HUES6 (cell line): ENCODE measurements at regions not wholly inside any gene's neighbourhood (a gene's known extent, or its start where the extent isn't known, plus 50 kb on each side); places are given as distances from the start of the nearest gene placed in this dataset.
A peak's percentile ranks its signal among the peaks of the same experiment; 100 is the strongest.
"Not testable (repeated sequence)": the region's sequence is repeated elsewhere in the genome, so short reads cannot be mapped to it uniquely, and the experiment has no call there.

Source experiments
- H3K27ac ChIP-seq: 2 replicates; pipeline ENCODE4 v1.7.0; 2013; ENCODE audit warnings: low read depth, mild to moderate bottlenecking, low read length, inconsistent platforms
- H3K27me3 ChIP-seq: 2 replicates; pipeline ENCODE4 v1.6.1; 2013; ENCODE audit warnings: low read length; ENCODE audit not compliant: control insufficient read depth, insufficient read depth
- H3K36me3 ChIP-seq: 2 replicates; pipeline ENCODE4 v1.6.1; 2013; ENCODE audit warnings: low read length; ENCODE audit not compliant: control insufficient read depth, insufficient read depth
- H3K4me1 ChIP-seq: 2 replicates; pipeline ENCODE4 v1.6.1; 2013; ENCODE audit warnings: low read length; ENCODE audit not compliant: control insufficient read depth, insufficient read depth
- H3K4me3 ChIP-seq: 2 replicates; pipeline ENCODE4 v1.5.1; 2013; ENCODE audit warnings: low read depth, low read length
- H3K9ac ChIP-seq: one replicate; pipeline ENCODE4 v1.6.1; 2013; ENCODE audit warnings: mild to moderate bottlenecking, low read length
- H3K9me3 ChIP-seq: 2 replicates; pipeline ENCODE4 v1.6.1; 2013; ENCODE audit warnings: low read depth, low read length; ENCODE audit not compliant: control insufficient read depth, insufficient read depth

DNA sequence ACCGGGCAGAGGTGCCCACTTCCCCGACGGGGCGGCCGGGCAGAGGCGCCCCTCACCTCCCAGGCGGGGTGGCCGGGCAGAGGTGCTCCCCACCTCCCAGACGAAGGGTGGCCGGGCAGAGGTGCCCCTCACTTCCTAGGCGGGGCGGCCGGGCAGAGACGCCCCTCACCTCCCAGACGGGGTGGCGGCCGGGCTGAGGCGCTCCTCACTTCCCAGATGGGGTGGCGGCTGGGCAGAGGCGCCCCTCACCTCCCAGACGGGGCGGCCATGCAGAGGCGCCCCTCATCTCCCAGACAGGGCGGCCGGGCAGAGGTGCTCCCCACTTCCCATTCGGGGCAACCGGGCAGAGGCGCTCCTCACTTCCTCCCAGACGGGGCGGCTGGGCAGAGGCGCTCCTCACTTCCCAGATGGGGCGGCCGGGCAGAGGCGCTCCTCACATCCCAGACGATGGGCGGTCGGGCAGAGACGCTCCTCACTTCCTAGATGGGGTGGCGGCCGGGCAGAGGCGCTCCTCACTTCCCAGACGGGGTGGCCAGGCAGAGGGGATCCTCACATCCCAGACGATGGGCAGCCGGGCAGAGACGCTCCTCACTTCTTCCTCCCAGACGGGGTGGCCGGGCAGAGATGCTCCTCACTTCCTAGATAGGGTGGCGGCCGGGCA, 142.3 kb upstream of the NTRK2 start:
- not testable (repeated sequence) for H3K9ac ChIP-seq, H3K4me3 ChIP-seq, H3K4me1 ChIP-seq, H3K36me3 ChIP-seq, H3K27me3 ChIP-seq, H3K27ac ChIP-seq
- H3K9me3 ChIP-seq = peaks cover 22% of the 10 kb centered on the region

DNA sequence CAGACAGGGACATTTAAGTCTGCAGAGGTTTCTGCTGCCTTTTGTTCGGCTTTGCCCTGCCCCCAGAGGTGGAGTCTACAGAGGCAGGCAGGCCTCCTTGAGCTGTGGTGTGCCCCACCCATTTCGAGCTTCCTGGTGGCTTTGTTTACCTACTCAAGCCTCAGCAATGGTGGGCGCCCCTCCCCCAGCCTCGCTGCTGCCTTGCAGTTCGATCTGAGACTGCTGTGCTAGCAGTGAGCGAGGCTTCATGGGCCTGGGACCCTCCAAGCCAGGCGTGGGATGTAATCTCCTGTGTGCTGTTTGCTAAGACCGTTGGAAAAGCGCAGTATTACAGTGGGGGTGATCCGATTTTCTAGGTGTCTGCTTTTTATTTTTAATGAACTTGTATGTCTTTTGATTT, 133.6 kb upstream of the NTRK2 start:
- not testable (repeated sequence) for H3K27ac ChIP-seq, H3K9ac ChIP-seq, H3K27me3 ChIP-seq, H3K4me1 ChIP-seq, H3K4me3 ChIP-seq, H3K36me3 ChIP-seq
- H3K9me3 ChIP-seq = peaks cover 12% of the 10 kb centered on the region; the same call in 1 of the 2 replicates

DNA sequence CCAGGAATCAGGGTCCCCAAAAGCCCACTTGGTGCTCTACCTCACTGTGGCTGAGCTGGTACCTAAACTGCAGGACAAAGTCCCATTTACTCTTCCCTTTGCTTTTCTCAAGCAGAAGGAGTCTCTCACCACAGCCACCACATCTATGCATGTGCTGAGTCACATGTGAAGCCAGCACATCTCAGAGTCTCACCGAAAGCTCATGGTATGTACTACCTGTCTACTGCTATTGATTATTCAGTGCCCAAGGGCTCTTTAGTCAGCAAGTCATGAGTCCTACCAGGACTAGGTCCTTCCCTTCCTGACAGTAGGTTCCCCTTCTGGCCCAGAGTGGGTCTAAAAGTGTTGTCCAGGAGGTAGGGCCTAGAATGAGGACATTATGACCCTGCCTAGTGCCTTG, 130.7 kb upstream of the NTRK2 start:
- Histone ChIP-seq H3K9me3 (peaks cover 12% of the 10 kb centered on the region; the same call in 1 of the 2 replicates), H3K27me3 (no peaks in the 10 kb centered on the region), H3K9ac (no peak overlapping the region), H3K36me3 (no peaks in the 10 kb centered on the region), H3K4me3 (no peak overlapping the region), H3K4me1 (0 out of 2 replicates have a peak, but pooled peaks cover 5% of the 10 kb centered on the region), H3K27ac (no peak overlapping the region)

DNA sequence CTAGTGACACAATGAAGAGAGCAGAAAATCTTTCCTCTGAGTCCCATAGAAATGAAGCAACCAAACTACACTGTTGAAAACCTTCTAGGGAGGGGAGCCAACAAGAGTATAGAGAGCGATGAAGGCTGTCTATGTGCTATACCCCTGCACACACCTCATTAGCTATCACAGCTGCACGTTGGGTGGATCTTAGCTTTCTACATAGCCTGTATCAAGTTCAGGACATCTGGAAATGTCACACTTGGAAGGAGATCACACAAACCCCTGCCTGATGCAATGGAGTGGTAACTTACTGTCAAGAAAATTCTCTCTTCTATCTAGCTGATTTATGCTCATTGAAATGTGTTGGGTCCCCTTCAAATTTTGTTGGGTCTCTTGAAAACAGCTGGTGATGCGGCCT, 127.0 kb upstream of the NTRK2 start:
- Histone ChIP-seq H3K4me1 (peaks cover 6% of the 10 kb centered on the region; the same call in 1 of the 2 replicates), H3K27ac (no peak overlapping the region), H3K9me3 (peaks cover 7% of the 10 kb centered on the region; the same call in 1 of the 2 replicates), H3K9ac (no peak overlapping the region), H3K36me3 (no peaks in the 10 kb centered on the region), H3K27me3 (no peaks in the 10 kb centered on the region), H3K4me3 (no peak overlapping the region)

DNA sequence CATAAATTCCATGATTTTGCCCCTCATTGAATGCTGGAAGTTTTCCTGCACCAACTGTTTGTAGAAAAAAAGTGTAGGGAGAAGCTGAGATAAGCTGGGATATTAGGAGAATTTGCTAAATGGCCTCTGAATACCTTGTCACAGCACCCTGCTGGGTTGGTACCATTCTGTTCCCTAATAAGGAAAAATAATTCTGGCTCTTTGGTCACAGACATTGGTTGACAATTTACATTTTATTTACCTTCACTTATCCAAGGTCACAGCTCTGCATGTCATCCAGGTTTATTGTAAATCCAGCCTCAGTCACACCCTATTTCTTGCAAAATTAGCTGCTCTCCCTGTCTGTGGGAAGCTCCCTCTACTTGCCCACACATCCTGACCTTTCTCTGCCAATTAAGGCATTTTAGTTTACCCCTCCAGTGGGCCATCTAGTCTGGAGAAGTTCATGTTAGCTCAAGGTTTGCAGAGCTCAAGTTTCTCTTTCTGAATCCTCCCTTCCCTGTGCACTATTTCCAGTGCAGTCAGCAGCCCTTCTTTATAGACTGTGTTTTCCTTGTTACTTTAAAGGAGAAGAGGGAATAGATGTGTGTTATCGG, 115.4 kb upstream of the NTRK2 start:
- Histone ChIP-seq H3K4me3 (0 out of 2 replicates have a peak overlapping the region, but pooled peaks have one; percentile 4), H3K27me3 (no peaks in the 10 kb centered on the region), H3K36me3 (no peaks in the 10 kb centered on the region), H3K4me1 (peaks cover 19% of the 10 kb centered on the region), H3K9ac (peak overlapping the region; percentile 20), H3K9me3 (no peaks in the 10 kb centered on the region), H3K27ac (peak overlapping the region; percentile 28; the same call in 1 of the 2 replicates)

DNA sequence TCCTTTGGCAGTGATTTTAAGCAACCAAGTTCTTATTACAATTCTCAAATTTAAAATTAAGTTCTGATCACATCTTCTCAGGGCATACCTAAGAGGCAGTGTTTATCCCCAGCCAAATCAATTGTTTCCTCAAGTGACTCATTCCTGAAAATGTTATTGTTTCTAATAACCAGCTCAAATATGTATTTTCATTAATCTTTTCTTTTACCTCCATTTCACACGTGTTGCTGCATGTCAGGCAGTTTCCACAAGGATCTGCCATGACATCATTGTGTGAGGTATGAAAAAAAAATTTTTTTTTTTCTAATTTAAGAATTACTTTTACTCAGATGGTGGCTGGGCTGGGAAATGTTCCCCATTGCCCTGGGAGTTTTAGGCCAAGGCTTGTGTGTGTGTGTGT, 113.0 kb upstream of the NTRK2 start:
- Histone ChIP-seq H3K9ac (no peak overlapping the region), H3K36me3 (no peaks in the 10 kb centered on the region)

DNA sequence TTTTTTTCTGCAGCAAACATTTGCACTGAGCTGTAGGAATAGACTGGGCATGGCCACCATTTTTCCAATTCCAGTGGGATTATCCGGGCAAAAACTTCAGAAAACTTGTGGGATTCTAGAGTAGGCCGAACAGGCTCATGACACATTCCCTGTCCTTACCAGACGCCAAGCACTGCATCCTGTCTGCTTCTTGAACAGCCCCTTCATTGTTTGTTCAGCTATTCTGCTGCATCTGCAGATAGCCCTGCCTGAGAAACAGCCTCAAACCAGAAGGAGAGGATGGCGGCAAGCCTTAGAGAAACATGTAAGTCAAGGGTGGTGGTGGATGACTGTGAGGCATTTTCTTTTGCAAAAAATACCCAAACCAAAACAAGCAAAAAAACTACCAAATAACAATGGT, 111.8 kb upstream of the NTRK2 start:
- H3K9ac ChIP-seq = no peak overlapping the region

More for the DNA sequence above, 113.0 kb upstream of the NTRK2 start:
- Histone ChIP-seq H3K9me3 (no peaks in the 10 kb centered on the region), H3K27ac (no peak overlapping the region), H3K27me3 (no peaks in the 10 kb centered on the region), H3K4me1 (peaks cover 19% of the 10 kb centered on the region), H3K4me3 (no peak overlapping the region)

DNA sequence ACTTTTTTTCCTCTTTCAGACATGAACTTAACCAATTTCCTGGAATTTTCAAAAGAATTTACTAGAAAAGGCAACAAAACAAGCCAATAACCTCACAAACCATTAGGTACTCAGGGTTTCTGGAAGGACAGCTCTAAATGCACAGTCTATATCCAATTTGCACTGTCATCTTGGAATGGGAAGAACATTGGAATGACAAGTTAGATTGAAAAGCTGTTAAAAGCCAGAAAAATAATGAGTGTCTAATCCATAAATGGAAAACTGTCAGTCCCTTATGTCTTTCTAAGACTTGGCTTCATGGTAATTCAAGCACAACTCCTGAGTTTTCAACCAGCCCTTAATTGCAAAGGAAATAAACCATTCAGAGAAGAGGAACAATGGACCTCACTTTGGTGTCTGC, 105.8 kb upstream of the NTRK2 start:
- H3K4me1 ChIP-seq = no peaks in the 10 kb centered on the region

More for the DNA sequence above, 111.8 kb upstream of the NTRK2 start:
- Histone ChIP-seq H3K9me3 (no peaks in the 10 kb centered on the region), H3K27ac (no peak overlapping the region), H3K36me3 (no peaks in the 10 kb centered on the region), H3K4me3 (no peak overlapping the region), H3K4me1 (peaks cover 19% of the 10 kb centered on the region), H3K27me3 (no peaks in the 10 kb centered on the region)

DNA sequence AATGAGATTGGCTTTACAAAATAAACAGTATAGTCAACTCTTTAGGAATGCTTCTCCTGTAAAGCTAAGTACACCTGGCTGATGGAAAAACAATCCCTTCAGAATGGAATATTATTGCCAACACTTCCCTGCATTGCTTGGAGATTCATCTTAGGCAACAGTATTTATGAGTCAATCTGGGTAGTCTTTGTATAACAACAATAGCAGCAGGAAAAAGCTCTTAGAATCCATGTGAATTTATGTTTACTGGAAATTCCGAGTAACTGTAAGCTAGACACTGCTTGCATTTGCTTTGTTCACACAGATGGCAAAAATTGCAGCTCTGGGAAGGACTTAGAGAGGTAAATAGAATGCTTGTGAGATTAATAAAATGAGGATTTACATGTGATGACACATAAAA, 101.7 kb upstream of the NTRK2 start:
- Histone ChIP-seq H3K9me3 (no peaks in the 10 kb centered on the region), H3K9ac (no peak overlapping the region), H3K27ac (no peak overlapping the region), H3K4me3 (no peak overlapping the region), H3K36me3 (no peaks in the 10 kb centered on the region), H3K27me3 (peaks cover 35% of the 10 kb centered on the region), H3K4me1 (peaks cover 4% of the 10 kb centered on the region)

More for the DNA sequence above, 105.8 kb upstream of the NTRK2 start:
- H3K27ac ChIP-seq = no peak overlapping the region
- H3K4me3 ChIP-seq = no peak overlapping the region
- no peak overlapping the region for H3K9ac ChIP-seq
- no peaks in the 10 kb centered on the region for H3K9me3 ChIP-seq
- peaks cover 3% of the 10 kb centered on the region; the same call in 1 of the 2 replicates for H3K27me3 ChIP-seq
- H3K36me3 ChIP-seq = no peaks in the 10 kb centered on the region

DNA sequence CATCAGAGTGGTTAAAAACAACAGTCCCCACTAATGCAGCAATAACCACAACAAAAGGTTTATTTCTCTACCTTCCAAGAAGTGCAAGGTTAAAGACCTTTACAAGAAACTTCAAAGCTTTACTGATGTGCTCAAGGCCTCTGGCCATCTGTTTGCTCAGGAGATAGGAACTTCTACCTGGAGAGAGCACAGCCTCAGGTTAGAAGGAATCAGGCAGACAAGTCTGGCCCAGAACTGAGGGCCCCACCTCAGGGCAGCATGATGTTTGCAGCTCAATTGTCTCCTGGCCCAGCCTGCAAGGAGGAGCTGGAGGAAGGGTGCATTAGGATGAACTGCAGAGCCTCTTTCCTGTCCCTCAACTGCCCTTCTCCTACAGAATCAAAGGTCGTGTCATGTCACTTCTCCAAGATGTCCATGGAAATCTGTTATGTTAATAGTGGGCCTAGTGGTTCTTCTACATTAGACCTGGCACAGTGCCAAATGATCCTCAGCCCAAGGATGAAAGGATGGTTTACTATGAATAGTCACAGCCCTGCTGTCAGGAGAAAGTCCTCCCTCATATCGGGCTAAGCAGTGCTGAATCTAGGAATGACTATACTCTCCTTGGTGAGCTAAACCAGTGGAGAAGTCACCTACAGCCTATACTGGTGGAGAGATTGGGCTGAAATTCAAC, 98.9 kb upstream of the NTRK2 start:
- no peak overlapping the region for H3K9ac ChIP-seq
- peaks cover 35% of the 10 kb centered on the region for H3K27me3 ChIP-seq
- no peak overlapping the region for H3K4me3 ChIP-seq
- no peaks in the 10 kb centered on the region for H3K9me3 ChIP-seq
- peaks cover 26% of the 10 kb centered on the region for H3K4me1 ChIP-seq
- H3K27ac ChIP-seq = no peak overlapping the region
- H3K36me3 ChIP-seq = no peaks in the 10 kb centered on the region

DNA sequence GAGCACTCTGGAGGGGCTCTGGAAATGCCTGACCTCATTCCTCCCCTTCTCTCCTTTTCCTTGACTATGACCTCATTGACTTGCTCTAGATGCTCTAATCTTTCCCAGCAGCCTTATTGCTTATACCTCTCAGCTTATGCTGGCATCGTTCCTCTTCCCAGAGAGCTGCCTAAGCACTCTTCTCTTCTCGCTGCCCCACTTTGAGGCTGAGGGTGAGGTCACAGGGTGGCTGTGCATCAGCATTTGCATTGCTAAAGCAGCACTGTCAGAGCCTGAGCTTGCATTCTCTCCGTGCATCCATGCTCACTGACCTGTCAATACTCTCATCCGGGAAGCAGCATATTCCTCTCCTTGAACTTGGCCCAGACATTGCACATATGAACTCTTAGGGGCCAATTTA, 96.4 kb upstream of the NTRK2 start:
- Histone ChIP-seq H3K4me1 (peaks cover 26% of the 10 kb centered on the region), H3K27me3 (peaks cover 35% of the 10 kb centered on the region), H3K9me3 (no peaks in the 10 kb centered on the region), H3K36me3 (no peaks in the 10 kb centered on the region), H3K9ac (no peak overlapping the region), H3K4me3 (no peak overlapping the region), H3K27ac (no peak overlapping the region)
